MCF 10A (cell line): ENCODE measurements at regions not wholly inside any gene's neighbourhood (a gene's known extent, or its start where the extent isn't known, plus 50 kb on each side); places are given as distances from the start of the nearest gene placed in this dataset. TPM values are rescaled to one million over a fixed set of nuclear protein-coding genes. Genes with fewer than 3 reads are reported as not detected.

Source experiments
- BruUV-seq: library from RNA; stranded (reverse); fragments of 400-500 nt; replicated peaks from 2 replicates; lab custom pipeline; 2021; lab: Mats Ljungman, UMichigan
- CTCF ChIA-PET: fragments of 300-600 bp; sonication (Branson Sonifier 250); formaldehyde crosslinking; extraction: SDS; loops from one replicate; lab custom pipeline; 2021; ENCODE audit warnings: antibody characterized with exemption, inconsistent platforms; lab: Yijun Ruan, JAX
- POLR2A ChIA-PET: fragments of 300-600, 350-650 bp; sonication (Branson Sonifier 250); formaldehyde crosslinking; extraction: SDS; loops from one replicate; lab custom pipeline; 2020; ENCODE audit warnings: antibody characterized with exemption, inconsistent platforms; lab: Yijun Ruan, JAX
- DNase-seq: peaks from one replicate; pipeline ENCODE4 v3.0.0-alpha.2; 2018; ENCODE audit not compliant: unreplicated experiment
- H3K27ac Mint-ChIP-seq: one replicate; pipeline ENCODE4 v1.8.0; 2022; ENCODE audit warnings: mild to moderate bottlenecking, low read depth, mixed read lengths; ENCODE audit not compliant: unreplicated experiment
- H3K27me3 Mint-ChIP-seq: one replicate; pipeline ENCODE4 v1.8.0; 2022; ENCODE audit warnings: mixed read lengths; ENCODE audit not compliant: insufficient read depth, unreplicated experiment
- H3K36me3 Mint-ChIP-seq: one replicate; pipeline ENCODE4 v1.8.0; 2022; ENCODE audit warnings: mild to moderate bottlenecking, moderate library complexity, mixed read lengths; ENCODE audit not compliant: insufficient read depth, unreplicated experiment
- H3K4me1 Mint-ChIP-seq: one replicate; pipeline ENCODE4 v1.8.0; 2022; ENCODE audit warnings: mixed read lengths; ENCODE audit not compliant: insufficient read depth, unreplicated experiment
- H3K4me3 Mint-ChIP-seq: one replicate; pipeline ENCODE4 v1.8.0; 2022; ENCODE audit warnings: mild to moderate bottlenecking, moderate library complexity, mixed read lengths; ENCODE audit not compliant: unreplicated experiment
- H3K9me3 Mint-ChIP-seq: one replicate; pipeline ENCODE4 v1.8.0; 2022; ENCODE audit warnings: mixed read lengths; ENCODE audit not compliant: unreplicated experiment
- CTCF ChIP-seq: fragments of 200-600 bp; IDR thresholded peaks from one replicate; pipeline ENCODE4 v1.8.0; 2022; ENCODE audit warnings: antibody characterized with exemption, mild to moderate bottlenecking; ENCODE audit not compliant: unreplicated experiment
- intact Hi-C: fragments of 100-400 bp; cut with micrococcal nuclease; formaldehyde crosslinking; loops from 2 replicates; pipeline ENCODE4 v1.14.1; 2022
- microRNA-seq: library from miRNA; unstranded; fragments of <30 nt; microRNA quantifications from one replicate; pipeline ENCODE4 v1.2.0, GENCODE V29; 2022

GRCh38 chrX:108795240-108795639, 58.9 kb upstream of the IRS4 start:
- H3K27me3 Mint-ChIP-seq = peaks cover 93% of the 10 kb centered on the region
- DNase-seq = no peak
- CTCF ChIA-PET = no interaction called here
- H3K27ac Mint-ChIP-seq = no peak overlapping the region
- peaks cover 15% of the 10 kb centered on the region for H3K9me3 Mint-ChIP-seq
- BruUV-seq = no TSS peak
- H3K36me3 Mint-ChIP-seq = no peaks in the 10 kb centered on the region
- intact Hi-C loops = no loop called here
- TF ChIP-seq CTCF = no peak
- POLR2A ChIA-PET = no interaction called here
- H3K4me3 Mint-ChIP-seq = no peak overlapping the region
- H3K4me1 Mint-ChIP-seq = no peaks in the 10 kb centered on the region

Small RNA genes in the stretch of these regions (microRNA-seq; reads per million reads assigned to microRNA genes)
- not detected for gene MIR6087
